H9 (cell line): ENCODE measurements at regions not wholly inside any gene's neighbourhood (a gene's known extent, or its start where the extent isn't known, plus 50 kb on each side); places are given as distances from the start of the nearest gene placed in this dataset.

Experiments used
- DNase-seq: peaks from one replicate; pipeline ENCODE4 v3.0.0-alpha.2; 2017
- H2AFZ ChIP-seq: one replicate; pipeline ENCODE4 v1.6.1; 2013; ENCODE audit warnings: mild to moderate bottlenecking, low read length, control low read depth, moderate library complexity
- H2AK5ac ChIP-seq: 2 replicates; pipeline ENCODE4 v1.6.1; 2013; ENCODE audit warnings: low read length, control low read depth, mixed read lengths; ENCODE audit not compliant: insufficient read length
- H2BK120ac ChIP-seq: one replicate; pipeline ENCODE4 v1.6.1; 2013; ENCODE audit warnings: low read depth, mild to moderate bottlenecking, low read length, control low read depth, inconsistent platforms; ENCODE audit not compliant: poor library complexity, severe bottlenecking
- H2BK12ac ChIP-seq: 2 replicates; pipeline ENCODE4 v1.6.1; 2013; ENCODE audit warnings: low read length, control low read depth, mixed read lengths, low read depth; ENCODE audit not compliant: insufficient read length
- H2BK15ac ChIP-seq: 2 replicates; pipeline ENCODE4 v1.6.1; 2013; ENCODE audit warnings: low read depth, low read length, control low read depth
- H2BK20ac ChIP-seq: one replicate; pipeline ENCODE4 v1.6.1; 2013; ENCODE audit warnings: low read depth, mild to moderate bottlenecking, low read length, control low read depth, inconsistent platforms; ENCODE audit not compliant: poor library complexity, severe bottlenecking
- H2BK5ac ChIP-seq: 2 replicates; pipeline ENCODE4 v1.6.1; 2013; ENCODE audit warnings: low read length, control low read depth, mixed read lengths; ENCODE audit not compliant: insufficient read length
- H3K14ac ChIP-seq: 2 replicates; pipeline ENCODE4 v1.6.1; 2013; ENCODE audit warnings: low read length, control low read depth; ENCODE audit not compliant: insufficient read depth
- H3K18ac ChIP-seq: 2 replicates; pipeline ENCODE4 v1.6.1; 2013; ENCODE audit warnings: low read depth, mild to moderate bottlenecking, mixed read lengths, low read length, control low read depth; ENCODE audit not compliant: insufficient read length
- H3K23ac ChIP-seq: 2 replicates; pipeline ENCODE4 v1.6.1; 2013; ENCODE audit warnings: low read length, control low read depth, mixed read lengths, low read depth; ENCODE audit not compliant: insufficient read length
- H3K23me2 ChIP-seq: 2 replicates; pipeline ENCODE4 v1.6.1; 2013; ENCODE audit warnings: low read depth, mild to moderate bottlenecking, mixed read lengths, low read length, control low read depth; ENCODE audit not compliant: insufficient read length, poor library complexity, severe bottlenecking
- H3K27ac ChIP-seq: 2 replicates; pipeline ENCODE4 v1.5.1; 2013; ENCODE audit warnings: low read length, control low read depth, mixed read lengths, low read depth; ENCODE audit not compliant: insufficient read length
- H3K27me3 ChIP-seq: 2 replicates; pipeline ENCODE4 v1.6.1; 2013; ENCODE audit warnings: low read length, control low read depth, inconsistent platforms; ENCODE audit not compliant: insufficient read depth
- H3K4ac ChIP-seq: 2 replicates; pipeline ENCODE4 v1.6.1; 2013; ENCODE audit warnings: low read depth, mild to moderate bottlenecking, control low read depth, inconsistent platforms, low read length, moderate library complexity
- H3K4me1 ChIP-seq: 2 replicates; pipeline ENCODE4 v1.6.1; 2013; ENCODE audit warnings: low read length, control low read depth, inconsistent platforms; ENCODE audit not compliant: insufficient read depth
- H3K4me2 ChIP-seq: 2 replicates; pipeline ENCODE4 v1.6.1; 2013; ENCODE audit warnings: low read length, control low read depth, mixed read lengths; ENCODE audit not compliant: insufficient read length, insufficient read depth
- H3K56ac ChIP-seq: 2 replicates; pipeline ENCODE4 v1.6.1; 2013; ENCODE audit warnings: low read depth, mild to moderate bottlenecking, mixed read lengths, low read length, control low read depth; ENCODE audit not compliant: insufficient read length
- H3K79me1 ChIP-seq: 2 replicates; pipeline ENCODE4 v1.6.1; 2013; ENCODE audit warnings: low read depth, mild to moderate bottlenecking, moderate library complexity, low read length, control low read depth, inconsistent platforms; ENCODE audit not compliant: insufficient read depth, poor library complexity, severe bottlenecking
- H3K79me2 ChIP-seq: 2 replicates; pipeline ENCODE4 v1.6.1; 2013; ENCODE audit warnings: low read length, control low read depth, inconsistent platforms; ENCODE audit not compliant: insufficient read depth
- H3K9ac ChIP-seq: 2 replicates; pipeline ENCODE4 v1.6.1; 2013; ENCODE audit warnings: low read length, control low read depth, mixed read lengths; ENCODE audit not compliant: insufficient read length; ENCODE audit errors: extremely low read depth
- H3K9me3 ChIP-seq: one replicate; pipeline ENCODE4 v1.6.1; 2013; ENCODE audit warnings: low read depth, low read length, inconsistent platforms; ENCODE audit not compliant: control insufficient read depth
- H3T11ph ChIP-seq: one replicate; pipeline ENCODE4 v1.6.1; 2013; ENCODE audit warnings: mild to moderate bottlenecking, low read length, control low read depth, inconsistent platforms
- H4K20me1 ChIP-seq: one replicate; pipeline ENCODE4 v1.6.1; 2013; ENCODE audit not compliant: control insufficient read depth, insufficient read length, insufficient read depth
- H4K5ac ChIP-seq: 2 replicates; pipeline ENCODE4 v1.6.1; 2013; ENCODE audit warnings: low read depth, mild to moderate bottlenecking, mixed read lengths, low read length, control low read depth; ENCODE audit not compliant: insufficient read length
- H4K8ac ChIP-seq: replicated peaks from 2 replicates; pipeline ENCODE4 v1.6.1; 2013; ENCODE audit warnings: low read length, control low read depth, mixed read lengths, low read depth; ENCODE audit not compliant: insufficient read length
- H4K91ac ChIP-seq: 2 replicates; pipeline ENCODE4 v1.6.1; 2013; ENCODE audit warnings: low read depth, mild to moderate bottlenecking, moderate library complexity, mixed read lengths, low read length, control low read depth; ENCODE audit not compliant: insufficient read length
- H3K27ac Mint-ChIP-seq, 3 experiments: 2 replicates in 2 of 3; 3 replicates in 1 of 3; pipeline ENCODE4 v1.8.0; 2020 to 2021; ENCODE audit warnings: mixed read lengths in 3 of 3, mild to moderate bottlenecking in 1 of 3, moderate library complexity in 1 of 3
- H3K27me3 Mint-ChIP-seq: 2 replicates; pipeline ENCODE4 v1.8.0; 2021; ENCODE audit warnings: low read depth, mild to moderate bottlenecking, moderate library complexity, mixed read lengths
- H3K36me3 Mint-ChIP-seq, 3 experiments: 2 replicates in 2 of 3; 3 replicates in 1 of 3; pipeline ENCODE4 v1.8.0; 2020 to 2021; ENCODE audit warnings: low read depth in 3 of 3, mixed read lengths in 3 of 3; ENCODE audit not compliant: insufficient read depth in 1 of 3
- H3K4me1 Mint-ChIP-seq, 2 experiments: 2 replicates each; pipeline ENCODE4 v1.8.0; 2020; ENCODE audit warnings: mixed read lengths in 2 of 2
- H3K4me3 Mint-ChIP-seq, 2 experiments: 2 replicates in 1 of 2; 3 replicates in 1 of 2; pipeline ENCODE4 v1.8.0; 2020 to 2021; ENCODE audit warnings: mild to moderate bottlenecking in 2 of 2, mixed read lengths in 2 of 2, moderate library complexity in 1 of 2
- H3K9me3 Mint-ChIP-seq, 2 experiments: 2 replicates in 1 of 2; 3 replicates in 1 of 2; pipeline ENCODE4 v1.8.0; 2020; ENCODE audit warnings: mild to moderate bottlenecking in 2 of 2, mixed read lengths in 2 of 2, moderate library complexity in 1 of 2
- WGBS: extraction: QIAGEN DNeasy Blood & Tissue Kit; methylation state at CpG from one replicate; pipeline ENCODE4 v1.1.7; 2013; ENCODE audit warnings: missing lambda C conversion rate, low lambda C conversion rate, mixed read lengths; ENCODE audit not compliant: insufficient read length; ENCODE audit errors: extremely low coverage; 5-methylcytosine and 5-hydroxymethylcytosine counted together
- TF ChIP-seq, protein P1 (sequence below): fragments of 200-600 bp; sonication (generic); conservative IDR thresholded peaks from 3 replicates; pipeline ENCODE4 v1.8.0; 2021; ENCODE audit warnings: antibody characterized with exemption, mild to moderate bottlenecking

DNA sequence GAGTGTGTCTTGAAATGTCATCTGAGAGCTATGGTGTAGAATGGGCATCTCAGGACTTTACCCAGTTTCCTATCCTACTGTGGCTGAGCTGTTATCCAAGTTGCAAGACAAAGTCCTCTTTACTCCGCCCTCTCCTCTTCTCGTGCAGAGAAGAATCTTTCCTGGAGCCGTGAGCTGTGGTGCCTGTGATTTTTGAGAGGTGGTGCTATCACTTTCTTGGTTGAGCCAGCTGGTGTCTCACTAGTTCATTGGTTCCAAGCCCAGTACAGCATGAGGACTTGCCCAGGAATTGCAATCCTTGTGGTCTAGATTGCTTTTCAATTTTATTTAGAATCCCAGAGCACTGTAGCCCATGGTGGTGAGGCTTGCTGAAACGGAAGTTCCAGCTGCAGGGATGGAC lies 2300.3 kb downstream of the MAT2B start:
- no peak overlapping the region for H2AK5ac ChIP-seq
- DNase-seq, result peak; percentile 72
- no peak overlapping the region for H3K4ac ChIP-seq
- H3K56ac ChIP-seq, result no peak overlapping the region
- no peak overlapping the region for H4K5ac ChIP-seq
- no peak overlapping the region for H3K18ac ChIP-seq
- H3K9me3 Mint-ChIP-seq, result no peaks in the 10 kb centered on the region
- no peaks in the 10 kb centered on the region for H3K79me2 ChIP-seq
- no peak overlapping the region for H3K14ac ChIP-seq
- no peaks in the 10 kb centered on the region for H3K9me3 ChIP-seq
- H3T11ph ChIP-seq, result no peak overlapping the region
- H3K4me2 ChIP-seq, result no peak overlapping the region
- peaks cover 7 to 9% of the 10 kb centered on the region in 2 experiments; a peak in 2 of 4 replicates for H3K4me1 Mint-ChIP-seq
- no peak overlapping the region for H2BK15ac ChIP-seq
- no peak overlapping the region for H3K4me3 Mint-ChIP-seq
- no peak overlapping the region for H3K9ac ChIP-seq
- no peak overlapping the region for H2BK12ac ChIP-seq
- WGBS, result no CpG with 5 or more reads among the region's 4 CpGs
- H3K36me3 Mint-ChIP-seq, result no peaks in the 10 kb centered on the region
- H2AFZ ChIP-seq, result no peak overlapping the region
- no peaks in the 10 kb centered on the region for H3K27me3 ChIP-seq
- H3K27ac ChIP-seq, result no peak overlapping the region
- H2BK5ac ChIP-seq, result no peak overlapping the region
- no peak overlapping the region for H3K23ac ChIP-seq
- no peaks in the 10 kb centered on the region for H3K79me1 ChIP-seq
- no peaks in the 10 kb centered on the region for H3K27me3 Mint-ChIP-seq
- no peak overlapping the region for H3K27ac Mint-ChIP-seq
- no peak overlapping the region for H4K8ac ChIP-seq
- H2BK20ac ChIP-seq, result no peak overlapping the region
- no peaks in the 10 kb centered on the region for H3K23me2 ChIP-seq
- no peaks in the 10 kb centered on the region for H3K4me1 ChIP-seq
- H4K20me1 ChIP-seq, result no peaks in the 10 kb centered on the region
- TF ChIP-seq, protein P1, sequence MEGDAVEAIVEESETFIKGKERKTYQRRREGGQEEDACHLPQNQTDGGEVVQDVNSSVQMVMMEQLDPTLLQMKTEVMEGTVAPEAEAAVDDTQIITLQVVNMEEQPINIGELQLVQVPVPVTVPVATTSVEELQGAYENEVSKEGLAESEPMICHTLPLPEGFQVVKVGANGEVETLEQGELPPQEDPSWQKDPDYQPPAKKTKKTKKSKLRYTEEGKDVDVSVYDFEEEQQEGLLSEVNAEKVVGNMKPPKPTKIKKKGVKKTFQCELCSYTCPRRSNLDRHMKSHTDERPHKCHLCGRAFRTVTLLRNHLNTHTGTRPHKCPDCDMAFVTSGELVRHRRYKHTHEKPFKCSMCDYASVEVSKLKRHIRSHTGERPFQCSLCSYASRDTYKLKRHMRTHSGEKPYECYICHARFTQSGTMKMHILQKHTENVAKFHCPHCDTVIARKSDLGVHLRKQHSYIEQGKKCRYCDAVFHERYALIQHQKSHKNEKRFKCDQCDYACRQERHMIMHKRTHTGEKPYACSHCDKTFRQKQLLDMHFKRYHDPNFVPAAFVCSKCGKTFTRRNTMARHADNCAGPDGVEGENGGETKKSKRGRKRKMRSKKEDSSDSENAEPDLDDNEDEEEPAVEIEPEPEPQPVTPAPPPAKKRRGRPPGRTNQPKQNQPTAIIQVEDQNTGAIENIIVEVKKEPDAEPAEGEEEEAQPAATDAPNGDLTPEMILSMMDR, result peak; percentile 35; the same call in 2 of the 3 replicates
- H2BK120ac ChIP-seq, result no peak overlapping the region
- no peak overlapping the region for H4K91ac ChIP-seq
